GM06990 (cell line): ENCODE measurements at regions not wholly inside any gene's neighbourhood (a gene's known extent, or its start where the extent isn't known, plus 50 kb on each side); places are given as distances from the start of the nearest gene placed in this dataset.

Source experiments
- DNase-seq: peaks from one replicate; pipeline ENCODE4 v3.0.0-alpha.2; 2011; ENCODE audit not compliant: insufficient read length; ENCODE audit errors: extremely low read depth
- H3K27me3 ChIP-seq: replicated peaks from 2 replicates; pipeline ENCODE4 v1.6.0; 2011; ENCODE audit warnings: low read length; ENCODE audit not compliant: control insufficient read depth, insufficient read depth
- H3K36me3 ChIP-seq: 2 replicates; pipeline ENCODE4 v1.5.1; 2011; ENCODE audit warnings: low read length; ENCODE audit not compliant: control insufficient read depth, insufficient read depth
- H3K4me3 ChIP-seq: replicated peaks from 2 replicates; pipeline ENCODE4 v1.5.1; 2011; ENCODE audit warnings: low read depth, mild to moderate bottlenecking, control low read depth, low read length
- CTCF ChIP-seq: IDR thresholded peaks from 2 replicates; pipeline ENCODE4 v1.5.1; 2011; ENCODE audit warnings: low read length, control low read depth, mild to moderate bottlenecking, inconsistent platforms; ENCODE audit not compliant: insufficient read depth, poor library complexity, severe bottlenecking

- no peak for TF ChIP-seq CTCF
- DNase-seq: no peak
- Histone ChIP-seq H3K27me3 (no peaks in the 10 kb centered on the region; the same call in 1 of the 2 replicates), H3K4me3 (no peak overlapping the region), H3K36me3 (no peaks in the 10 kb centered on the region)
These were observed 87.2 kb upstream of the RGS17 start for GRCh38 chr6:153218184-153218792.

- Histone ChIP-seq H3K36me3 (no peaks in the 10 kb centered on the region), H3K4me3 (no peak overlapping the region), H3K27me3 (no peaks in the 10 kb centered on the region; the same call in 1 of the 2 replicates)
- DNase-seq: no peak
- no peak for TF ChIP-seq CTCF
These were observed 85.7 kb upstream of the RGS17 start for GRCh38 chr6:153216789-153217188.

- Histone ChIP-seq H3K4me3 (no peak overlapping the region), H3K36me3 (no peaks in the 10 kb centered on the region), H3K27me3 (no peaks in the 10 kb centered on the region; the same call in 1 of the 2 replicates)
- no peak for TF ChIP-seq CTCF
- DNase-seq: no peak
These were observed 84.2 kb upstream of the RGS17 start for GRCh38 chr6:153215242-153215641.

- H3K4me3 ChIP-seq: no peak overlapping the region
- no peaks in the 10 kb centered on the region; the same call in 1 of the 2 replicates for H3K27me3 ChIP-seq
- H3K36me3 ChIP-seq: no peaks in the 10 kb centered on the region
- no peak for TF ChIP-seq CTCF
- no peak for DNase-seq
These were observed 83.4 kb upstream of the RGS17 start for GRCh38 chr6:153214436-153214835.

- H3K4me3 ChIP-seq: no peak overlapping the region
- no peak for DNase-seq
These were observed 79.0 kb upstream of the RGS17 start for GRCh38 chr6:153210083-153210482.

More at GRCh38 chr6:153210083-153210482, 79.0 kb upstream of the RGS17 start:
- TF ChIP-seq CTCF: no peak
- Histone ChIP-seq H3K36me3 (no peaks in the 10 kb centered on the region), H3K27me3 (no peaks in the 10 kb centered on the region)
